B cell (primary cell): ENCODE measurements at regions not wholly inside any gene's neighbourhood (a gene's known extent, or its start where the extent isn't known, plus 50 kb on each side); places are given as distances from the start of the nearest gene placed in this dataset.

Experiments
- ATAC-seq: fragments of 200-7000 bp; cut with Tn5 transposase; one replicate; pipeline ENCODE4 v1.10.0; 2021; ENCODE audit warnings: low read depth, mild to moderate bottlenecking, moderate number of reproducible peaks, moderate library complexity
- CTCF ChIA-PET: fragments of 350-600 bp; sonication (Branson Sonifier 250); formaldehyde crosslinking; loops from one replicate; lab custom pipeline; 2021; ENCODE audit warnings: antibody characterized with exemption, inconsistent platforms; lab: Charles Lee
- POLR2A ChIA-PET: fragments of 350-600 bp; sonication (Branson Sonifier 250); formaldehyde crosslinking; loops from one replicate; lab custom pipeline; 2021; ENCODE audit warnings: antibody characterized with exemption; lab: Charles Lee
- DNase-seq: peaks from one replicate; pipeline ENCODE4 v3.0.0; 2013
- H2AFZ ChIP-seq: 2 replicates; pipeline ENCODE4 v1.6.1; 2012; ENCODE audit warnings: mild to moderate bottlenecking, low read depth, low read length; ENCODE audit not compliant: insufficient read depth, poor library complexity, severe bottlenecking
- H3K27ac ChIP-seq, 2 donors: 1 replicate in 1 of 2; 2 replicates in 1 of 2; pipeline ENCODE4 v1.5.1; 2012 to 2013; ENCODE audit warnings: low read length in 2 of 2, mild to moderate bottlenecking in 2 of 2, moderate library complexity in 1 of 2
- H3K27me3 ChIP-seq, 4 experiments: fragments of 200-600 bp in 1 of 4; sonication (generic) in 1 of 4; replicated peaks in 1 of 4; 1 replicate in 2 of 4; 2 replicates in 2 of 4; pipeline versions ENCODE4 v1.6.1 to v1.7.0; 2013 to 2016; ENCODE audit warnings: low read length in 3 of 4, mild to moderate bottlenecking in 2 of 4, mixed read lengths in 1 of 4, moderate library complexity in 1 of 4; ENCODE audit not compliant: insufficient read depth in 4 of 4, control insufficient read depth in 3 of 4; ENCODE audit errors: control extremely low read depth in 1 of 4
- H3K36me3 ChIP-seq, 2 experiments: replicated peaks in 1 of 2; 1 replicate in 1 of 2; 2 replicates in 1 of 2; pipeline versions ENCODE4 v1.6.1 to v1.7.1; 2013; ENCODE audit warnings: low read length in 1 of 2; ENCODE audit not compliant: insufficient read depth in 2 of 2, control insufficient read depth in 1 of 2; ENCODE audit errors: control extremely low read depth in 1 of 2, extremely low read depth in 1 of 2
- H3K4me1 ChIP-seq, 2 donors: fragments of 200-600 bp in 1 of 2; sonication (generic) in 1 of 2; 1 replicate in 1 of 2; 2 replicates in 1 of 2; pipeline versions ENCODE4 v1.5.1 to v1.6.1; 2013 to 2017; ENCODE audit warnings: low read length in 2 of 2; ENCODE audit not compliant: control insufficient read depth in 2 of 2, insufficient read depth in 2 of 2
- H3K4me2 ChIP-seq: replicated peaks from 2 replicates; pipeline ENCODE3; 2012; ENCODE audit warnings: mild to moderate bottlenecking, low read depth, low read length; ENCODE audit not compliant: poor library complexity, severe bottlenecking
- H3K4me3 ChIP-seq, 5 experiments: fragments of 200-600 bp in 1 of 5; sonication (generic) in 1 of 5; 1 replicate in 3 of 5; 2 replicates in 2 of 5; pipeline versions ENCODE4 v1.5.1 to v1.7.0; 2011 to 2016; ENCODE audit warnings: low read length in 4 of 5, mild to moderate bottlenecking in 4 of 5, low read depth in 2 of 5, control low read depth in 1 of 5, moderate library complexity in 1 of 5; ENCODE audit not compliant: insufficient read depth in 1 of 5; ENCODE audit errors: control extremely low read depth in 1 of 5, extremely low read depth in 1 of 5
- H3K79me2 ChIP-seq: fragments of 200-600 bp; sonication (generic); one replicate; pipeline ENCODE4 v1.6.0; 2016; ENCODE audit warnings: low read length; ENCODE audit not compliant: control insufficient read depth, insufficient read depth
- H3K9ac ChIP-seq: fragments of 200-600 bp; sonication (generic); 2 replicates; pipeline ENCODE4 v1.6.1; 2017; ENCODE audit warnings: mild to moderate bottlenecking, low read length, moderate library complexity
- H3K9me3 ChIP-seq, 3 donors: one replicate each; pipeline versions ENCODE4 v1.6.1 to v1.7.1; 2013; ENCODE audit warnings: low read length in 2 of 3; ENCODE audit not compliant: control insufficient read depth in 2 of 3, insufficient read depth in 1 of 3; ENCODE audit errors: control extremely low read depth in 1 of 3
- H4K20me1 ChIP-seq: 2 replicates; pipeline ENCODE4 v1.6.0; 2012; ENCODE audit warnings: mild to moderate bottlenecking, low read length; ENCODE audit not compliant: insufficient read depth, control insufficient read depth, poor library complexity, severe bottlenecking
- H3K27ac Mint-ChIP-seq: one replicate; pipeline ENCODE4 v1.8.0; 2021; ENCODE audit warnings: mixed read lengths
- H3K27me3 Mint-ChIP-seq: one replicate; pipeline ENCODE4 v1.8.0; 2021; ENCODE audit warnings: mixed read lengths
- H3K4me1 Mint-ChIP-seq: one replicate; pipeline ENCODE4 v1.8.0; 2021; ENCODE audit warnings: mixed read lengths
- H3K4me3 Mint-ChIP-seq: one replicate; pipeline ENCODE4 v1.8.0; 2021; ENCODE audit warnings: mixed read lengths
- H3K9me3 Mint-ChIP-seq: one replicate; pipeline ENCODE4 v1.8.0; 2022; ENCODE audit warnings: mixed read lengths; ENCODE audit not compliant: insufficient read depth
- CTCF ChIP-seq: fragments of 200-600 bp; IDR thresholded peaks from one replicate; pipeline ENCODE4 v1.8.0; 2022; ENCODE audit warnings: antibody characterized with exemption, mild to moderate bottlenecking
- EZH2 ChIP-seq: IDR thresholded peaks from 2 replicates; pipeline ENCODE4 v1.6.1; 2012; ENCODE audit warnings: borderline replicate concordance, low read depth, mild to moderate bottlenecking, moderate library complexity, low read length; ENCODE audit not compliant: insufficient read depth, poor library complexity, severe bottlenecking
- WGBS: methylation state at CpG from one replicate; pipeline ENCODE4 v1.1.5; 2013; ENCODE audit warnings: missing lambda C conversion rate; ENCODE audit not compliant: insufficient coverage; 5-methylcytosine and 5-hydroxymethylcytosine counted together
- intact Hi-C: fragments of 100-400 bp; cut with micrococcal nuclease; formaldehyde crosslinking; loops from one replicate; pipeline ENCODE4 v1.10.0; 2022

DNA sequence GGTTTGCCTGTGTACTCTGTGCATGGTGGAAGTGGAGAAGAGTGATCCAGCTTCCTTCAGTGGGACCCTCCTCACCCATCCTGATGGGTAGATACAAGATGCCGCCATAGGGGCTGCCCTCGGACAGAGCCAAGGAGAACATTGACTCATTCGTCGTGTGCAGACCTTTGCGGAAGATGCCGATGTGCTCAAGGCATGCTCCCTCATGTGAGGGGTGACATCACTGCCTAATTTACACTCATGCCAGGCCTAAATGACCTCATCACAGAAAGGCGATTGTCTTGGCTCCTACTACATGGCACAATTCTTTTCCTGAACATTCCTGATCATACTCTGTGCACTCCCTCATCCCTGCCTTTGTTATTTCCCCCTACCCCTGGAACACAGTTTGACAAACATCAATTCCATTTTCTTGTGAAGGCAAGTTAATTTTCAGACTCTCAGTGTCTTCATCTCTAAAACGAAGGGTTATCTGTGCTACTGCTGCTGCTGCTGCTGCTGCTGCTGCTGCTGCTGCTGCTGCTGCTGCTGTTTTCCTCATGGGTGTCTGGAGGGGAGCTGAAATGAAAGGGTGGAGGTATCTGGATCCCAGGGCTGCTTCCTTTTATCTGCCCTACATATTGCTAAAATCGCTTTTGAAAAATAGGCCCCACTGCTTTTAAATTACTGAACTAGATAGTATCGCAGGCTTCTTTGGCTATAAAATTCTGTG lies 146.5 kb upstream of the ARGLU1 start:
- Histone ChIP-seq H3K9ac (no peak overlapping the region), H3K36me3 (no peaks in the 10 kb centered on the region), H4K20me1 (no peaks in the 10 kb centered on the region), H3K4me3 (no peak overlapping the region), H3K9me3 (peaks cover 0 to 2% (median 0%) of the 10 kb centered on the region in 3 donors), H3K4me1 (no peaks in the 10 kb centered on the region), H3K79me2 (no peaks in the 10 kb centered on the region), H3K27me3 (no peaks in the 10 kb centered on the region), H3K27ac (no peak overlapping the region), H3K4me2 (no peak overlapping the region), H2AFZ (no peak overlapping the region)
- TF ChIP-seq EZH2 = no peak
- no peak for TF ChIP-seq CTCF
- ChIA-PET CTCF (no interaction called here), POLR2A (no interaction called here)
- DNase-seq (no peak), ATAC-seq (no peak)
- no peak overlapping the region for H3K27ac Mint-ChIP-seq
- peaks cover 10% of the 10 kb centered on the region for H3K9me3 Mint-ChIP-seq
- no peaks in the 10 kb centered on the region for H3K4me1 Mint-ChIP-seq
- intact Hi-C loops = no loop called here
- H3K27me3 Mint-ChIP-seq = no peaks in the 10 kb centered on the region
- H3K4me3 Mint-ChIP-seq = no peak overlapping the region
- 99% methylated on average over 8 of the region's 10 CpGs for WGBS

DNA sequence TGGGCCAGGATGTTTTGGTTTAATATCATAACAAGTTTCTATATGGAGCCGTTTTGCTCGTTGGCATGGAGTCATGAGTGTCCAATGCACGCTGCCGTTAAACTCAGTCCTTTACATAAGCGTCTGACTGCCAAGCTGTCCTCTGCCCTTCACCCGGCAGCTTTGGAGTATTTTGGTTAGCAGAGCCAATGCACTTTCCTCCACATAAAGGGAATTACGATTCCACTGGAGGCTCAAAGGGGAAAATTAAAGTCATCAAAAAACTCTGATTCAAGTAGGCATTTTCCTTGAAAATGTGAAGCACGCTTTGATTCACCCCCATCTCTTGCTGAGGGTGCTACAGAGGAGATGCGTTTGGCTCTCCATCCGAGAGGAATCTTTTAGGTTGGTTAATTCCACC lies 144.4 kb upstream of the ARGLU1 start:
- H3K4me3 Mint-ChIP-seq = no peak overlapping the region
- ATAC-seq = no peak
- peaks cover 5% of the 10 kb centered on the region for H3K9me3 Mint-ChIP-seq
- TF ChIP-seq CTCF (no peak), EZH2 (no peak)
- WGBS = 88% methylated on average over 6 of the region's 10 CpGs
- Histone ChIP-seq H2AFZ (no peak overlapping the region), H3K9me3 (no peaks in the 10 kb centered on the region), H3K79me2 (no peaks in the 10 kb centered on the region), H3K4me2 (no peak overlapping the region), H3K27ac (no peak overlapping the region), H3K4me1 (no peaks in the 10 kb centered on the region), H3K36me3 (no peaks in the 10 kb centered on the region), H3K9ac (no peak overlapping the region), H4K20me1 (no peaks in the 10 kb centered on the region), H3K4me3 (no peak overlapping the region), H3K27me3 (no peaks in the 10 kb centered on the region)
- no peak for DNase-seq
- no peak overlapping the region for H3K27ac Mint-ChIP-seq
- H3K4me1 Mint-ChIP-seq = no peaks in the 10 kb centered on the region
- H3K27me3 Mint-ChIP-seq = no peaks in the 10 kb centered on the region
- ChIA-PET POLR2A (no interaction called here), CTCF (no interaction called here)
- intact Hi-C loops = no loop called here
